ENCODE measurements at regions not wholly inside any gene's neighbourhood (a gene's known extent, or its start where the extent isn't known, plus 50 kb on each side); places are given as distances from the start of the nearest gene placed in this dataset.
A peak's percentile ranks its signal among the peaks of the same experiment; 100 is the strongest.

DNA sequence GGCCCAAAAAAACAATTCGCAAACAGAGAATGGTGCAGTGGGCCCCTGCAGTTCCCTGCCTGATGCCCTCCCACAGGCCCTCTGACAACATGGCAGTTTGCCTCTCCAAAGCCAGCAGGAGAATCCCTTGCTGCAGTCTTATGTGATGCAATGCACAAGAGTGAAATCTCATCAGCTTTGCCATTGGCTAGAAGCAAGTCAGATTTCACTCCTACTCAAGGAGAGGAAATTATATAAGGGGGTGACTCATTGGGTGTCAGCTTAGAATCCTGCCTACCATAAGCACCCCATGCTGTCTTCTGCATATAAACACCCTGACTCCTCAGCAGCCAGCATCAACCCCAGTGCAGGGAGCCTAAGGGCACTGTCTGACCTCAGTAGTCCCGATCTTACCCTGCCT, 157.3 kb upstream of the LDB2 start:
- no peak for TF ChIP-seq EZH2 (IDR thresholded peaks at IDR 0.05; ENCODE audit: low read length, missing control alignments)
- TF ChIP-seq, protein P1, sequence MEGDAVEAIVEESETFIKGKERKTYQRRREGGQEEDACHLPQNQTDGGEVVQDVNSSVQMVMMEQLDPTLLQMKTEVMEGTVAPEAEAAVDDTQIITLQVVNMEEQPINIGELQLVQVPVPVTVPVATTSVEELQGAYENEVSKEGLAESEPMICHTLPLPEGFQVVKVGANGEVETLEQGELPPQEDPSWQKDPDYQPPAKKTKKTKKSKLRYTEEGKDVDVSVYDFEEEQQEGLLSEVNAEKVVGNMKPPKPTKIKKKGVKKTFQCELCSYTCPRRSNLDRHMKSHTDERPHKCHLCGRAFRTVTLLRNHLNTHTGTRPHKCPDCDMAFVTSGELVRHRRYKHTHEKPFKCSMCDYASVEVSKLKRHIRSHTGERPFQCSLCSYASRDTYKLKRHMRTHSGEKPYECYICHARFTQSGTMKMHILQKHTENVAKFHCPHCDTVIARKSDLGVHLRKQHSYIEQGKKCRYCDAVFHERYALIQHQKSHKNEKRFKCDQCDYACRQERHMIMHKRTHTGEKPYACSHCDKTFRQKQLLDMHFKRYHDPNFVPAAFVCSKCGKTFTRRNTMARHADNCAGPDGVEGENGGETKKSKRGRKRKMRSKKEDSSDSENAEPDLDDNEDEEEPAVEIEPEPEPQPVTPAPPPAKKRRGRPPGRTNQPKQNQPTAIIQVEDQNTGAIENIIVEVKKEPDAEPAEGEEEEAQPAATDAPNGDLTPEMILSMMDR (conservative IDR thresholded peaks at IDR 0.05 in 1 of 2, IDR thresholded peaks at IDR 0.05 in 1 of 2; ENCODE audit: low read depth in 1 of 2, low read length in 2 of 2) = no peak
- no peaks in the 10 kb centered on the region for H3K79me2 ChIP-seq (ENCODE audit: control insufficient read depth, insufficient read depth, low read length)
- no peak overlapping the region for H3K27ac ChIP-seq (ENCODE audit: insufficient read depth, low read length)
- peaks cover 15% of the 10 kb centered on the region for H3K4me1 ChIP-seq (ENCODE audit: control insufficient read depth, extremely low read depth, insufficient read depth, low read length)
- H3K36me3 ChIP-seq (ENCODE audit: control insufficient read depth, insufficient read depth, low read length) = no peaks in the 10 kb centered on the region
- H2AFZ ChIP-seq (ENCODE audit: low read length) = no peak overlapping the region
- H3K27me3 ChIP-seq (ENCODE audit: control insufficient read depth, insufficient read depth, low read length) = no peaks in the 10 kb centered on the region
- no peaks in the 10 kb centered on the region for H3K9me3 ChIP-seq (ENCODE audit: control insufficient read depth, insufficient read depth, low read depth, low read length)
- no peaks in the 10 kb centered on the region for H4K20me1 ChIP-seq (ENCODE audit: control insufficient read depth, extremely low read depth, insufficient read depth, low read length)
- no peak overlapping the region for H3K4me2 ChIP-seq (ENCODE audit: extremely low read depth, insufficient read depth, low read length)
- H3K9ac ChIP-seq (ENCODE audit: insufficient read depth, low read length) = no peak overlapping the region
- DNase-seq (ENCODE audit: low read depth in 2 of 2) = peak; percentile 90
- H3K4me3 ChIP-seq (replicated peaks in 1 of 4; ENCODE audit: control extremely low read depth in 1 of 4, insufficient read depth in 1 of 4, low read depth in 3 of 4, low read length in 4 of 4) = no peak overlapping the region

DNA sequence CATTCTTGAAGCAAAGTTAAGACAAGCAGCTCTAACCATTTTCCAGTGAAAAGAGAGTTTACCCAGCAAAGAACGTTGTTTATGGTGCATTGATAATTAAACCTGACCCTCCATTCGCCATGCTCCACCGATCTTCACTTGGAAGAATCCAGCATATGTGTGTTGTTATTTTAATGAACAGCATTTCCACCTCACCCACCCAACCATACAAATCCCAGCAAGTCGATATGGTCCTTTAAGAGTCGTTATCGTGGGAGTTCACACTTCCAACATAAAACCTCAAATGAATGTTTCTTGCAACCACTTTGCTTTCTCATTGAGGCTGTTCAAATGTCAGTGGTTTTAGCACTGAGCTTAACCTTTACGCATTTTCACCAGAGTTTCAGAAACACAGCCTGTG, 147.4 kb upstream of the LDB2 start:
- Histone ChIP-seq H3K9me3 (ENCODE audit: control insufficient read depth, insufficient read depth, low read depth, low read length) (no peaks in the 10 kb centered on the region), H3K79me2 (ENCODE audit: control insufficient read depth, insufficient read depth, low read length) (no peaks in the 10 kb centered on the region), H3K27ac (ENCODE audit: insufficient read depth, low read length) (no peak overlapping the region), H3K36me3 (ENCODE audit: control insufficient read depth, insufficient read depth, low read length) (no peaks in the 10 kb centered on the region), H3K4me2 (ENCODE audit: extremely low read depth, insufficient read depth, low read length) (no peak overlapping the region), H3K9ac (ENCODE audit: insufficient read depth, low read length) (no peak overlapping the region), H3K4me3 (replicated peaks in 1 of 4; ENCODE audit: control extremely low read depth in 1 of 4, insufficient read depth in 1 of 4, low read depth in 3 of 4, low read length in 4 of 4) (no peak overlapping the region), H3K27me3 (ENCODE audit: control insufficient read depth, insufficient read depth, low read length) (no peaks in the 10 kb centered on the region), H2AFZ (ENCODE audit: low read length) (no peak overlapping the region), H4K20me1 (ENCODE audit: control insufficient read depth, extremely low read depth, insufficient read depth, low read length) (no peaks in the 10 kb centered on the region), H3K4me1 (ENCODE audit: control insufficient read depth, extremely low read depth, insufficient read depth, low read length) (no peaks in the 10 kb centered on the region)
- DNase-seq (ENCODE audit: low read depth in 2 of 2) = no peak
- TF ChIP-seq, protein P1 (conservative IDR thresholded peaks at IDR 0.05 in 1 of 2, IDR thresholded peaks at IDR 0.05 in 1 of 2; ENCODE audit: low read depth in 1 of 2, low read length in 2 of 2) = no peak
- TF ChIP-seq EZH2 (IDR thresholded peaks at IDR 0.05; ENCODE audit: low read length, missing control alignments) = no peak

DNA sequence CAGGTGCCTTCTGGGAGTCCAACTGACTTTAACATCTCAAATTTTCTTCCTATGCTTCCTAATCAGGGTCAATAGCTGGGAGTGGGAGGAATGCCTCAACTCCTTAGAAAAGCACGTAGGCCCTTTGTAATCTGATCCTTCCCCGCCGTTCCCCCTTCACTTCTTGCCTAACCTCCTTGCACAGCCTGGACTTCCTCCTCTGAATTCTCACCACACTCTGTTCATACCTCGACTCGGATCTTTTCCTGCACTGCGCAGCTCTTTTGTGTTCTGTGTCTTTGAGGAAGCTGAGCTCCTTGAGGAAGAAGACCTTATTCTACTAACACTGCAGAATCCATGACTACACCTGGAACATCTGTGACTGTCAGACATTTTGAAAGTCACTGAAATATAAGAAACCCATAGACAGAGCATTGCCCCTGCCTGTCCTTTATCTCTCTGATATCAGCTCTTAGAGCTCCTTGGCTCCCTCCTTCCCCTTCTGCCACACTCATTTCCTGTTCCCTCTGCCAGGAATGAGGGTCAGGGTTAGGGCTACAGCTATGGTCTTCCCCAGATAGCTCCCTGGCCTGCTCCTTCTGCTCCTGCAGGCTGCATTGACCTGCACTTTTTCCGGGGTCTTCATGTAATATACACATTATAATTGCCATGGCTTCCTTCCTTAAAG, 140.2 kb upstream of the LDB2 start:
- Histone ChIP-seq H4K20me1 (ENCODE audit: control insufficient read depth, extremely low read depth, insufficient read depth, low read length) (no peaks in the 10 kb centered on the region), H3K9ac (ENCODE audit: insufficient read depth, low read length) (no peak overlapping the region), H3K27me3 (ENCODE audit: control insufficient read depth, insufficient read depth, low read length) (no peaks in the 10 kb centered on the region), H3K4me3 (replicated peaks in 1 of 4; ENCODE audit: control extremely low read depth in 1 of 4, insufficient read depth in 1 of 4, low read depth in 3 of 4, low read length in 4 of 4) (no peak overlapping the region), H3K4me2 (ENCODE audit: extremely low read depth, insufficient read depth, low read length) (no peak overlapping the region), H3K4me1 (ENCODE audit: control insufficient read depth, extremely low read depth, insufficient read depth, low read length) (peaks cover 3% of the 10 kb centered on the region), H3K27ac (ENCODE audit: insufficient read depth, low read length) (no peak overlapping the region), H3K9me3 (ENCODE audit: control insufficient read depth, insufficient read depth, low read depth, low read length) (no peaks in the 10 kb centered on the region), H2AFZ (ENCODE audit: low read length) (no peak overlapping the region), H3K79me2 (ENCODE audit: control insufficient read depth, insufficient read depth, low read length) (no peaks in the 10 kb centered on the region), H3K36me3 (ENCODE audit: control insufficient read depth, insufficient read depth, low read length) (no peaks in the 10 kb centered on the region)
- DNase-seq (ENCODE audit: low read depth in 2 of 2) = no peak
- TF ChIP-seq, protein P1 (conservative IDR thresholded peaks at IDR 0.05 in 1 of 2, IDR thresholded peaks at IDR 0.05 in 1 of 2; ENCODE audit: low read depth in 1 of 2, low read length in 2 of 2) = no peak
- TF ChIP-seq EZH2 (IDR thresholded peaks at IDR 0.05; ENCODE audit: low read length, missing control alignments) = no peak
